ENCODE measurements at regions not wholly inside any gene's neighbourhood (a gene's known extent, or its start where the extent isn't known, plus 50 kb on each side); places are given as distances from the start of the nearest gene placed in this dataset.

GRCh38 chr9:87290241-87291052 lies 207.2 kb upstream of the DAPK1 start:
- DNase-seq = no peak

- DNase-seq = no peak
These were observed 205.0 kb upstream of the DAPK1 start for GRCh38 chr9:87292449-87293191.

- no peak for DNase-seq
These were observed 203.5 kb upstream of the DAPK1 start for GRCh38 chr9:87294126-87294525.

- DNase-seq = no peak
These were observed 196.8 kb upstream of the DAPK1 start for GRCh38 chr9:87300915-87301314.

- DNase-seq = no peak
These were observed 196.3 kb upstream of the DAPK1 start for GRCh38 chr9:87301371-87301770.

GRCh38 chr9:87305151-87305550 lies 192.5 kb upstream of the DAPK1 start:
- no peak for DNase-seq

- no peak for DNase-seq
These were observed 191.7 kb upstream of the DAPK1 start for GRCh38 chr9:87306006-87306405.

- no peak for DNase-seq
These were observed 189.8 kb upstream of the DAPK1 start for GRCh38 chr9:87307848-87308247.

- DNase-seq = no peak
These were observed 188.4 kb upstream of the DAPK1 start for GRCh38 chr9:87309236-87309635.

- DNase-seq = no peak
These were observed 186.7 kb upstream of the DAPK1 start for GRCh38 chr9:87310827-87311523.

GRCh38 chr9:87319656-87320055 lies 178.0 kb upstream of the DAPK1 start:
- DNase-seq = no peak

- no peak for DNase-seq
These were observed 177.4 kb upstream of the DAPK1 start for GRCh38 chr9:87320146-87320884.

GRCh38 chr9:87322840-87323635 lies 174.6 kb upstream of the DAPK1 start:
- DNase-seq = no peak

GRCh38 chr9:87323928-87324327 lies 173.7 kb upstream of the DAPK1 start:
- no peak for DNase-seq

- DNase-seq = peak; percentile 64
These were observed 173.0 kb upstream of the DAPK1 start for GRCh38 chr9:87324613-87325194.

- no peak for DNase-seq
These were observed 170.0 kb upstream of the DAPK1 start for GRCh38 chr9:87327575-87328125.

GRCh38 chr9:87333802-87334201 lies 163.9 kb upstream of the DAPK1 start:
- DNase-seq = no peak

GRCh38 chr9:87334366-87334765 lies 163.3 kb upstream of the DAPK1 start:
- no peak for DNase-seq

GRCh38 chr9:87336407-87336806 lies 161.3 kb upstream of the DAPK1 start:
- no peak for DNase-seq

GRCh38 chr9:87336914-87337333 lies 160.7 kb upstream of the DAPK1 start:
- DNase-seq = peak; percentile 16

- no peak for DNase-seq
These were observed 160.2 kb upstream of the DAPK1 start for GRCh38 chr9:87337335-87338087.

All from CD4-positive, alpha-beta T cell treated with Interleukin-17A for 1 hour (primary cell).